Neural cell (in vitro differentiated cells): ENCODE measurements at regions not wholly inside any gene's neighbourhood (a gene's known extent, or its start where the extent isn't known, plus 50 kb on each side); places are given as distances from the start of the nearest gene placed in this dataset.

Experiments used
- H2AFZ ChIP-seq: fragments of 200-600, 300-800 bp; sonication (generic), shearing (Covaris generic); 2 replicates; pipeline ENCODE4 v1.6.0; 2014; ENCODE audit warnings: low read depth, mild to moderate bottlenecking, antibody characterized with exemption, low read length, moderate library complexity
- H3F3A ChIP-seq: fragments of 200-600 bp; shearing (Covaris generic); 2 replicates; pipeline ENCODE4 v1.6.1; 2016; ENCODE audit warnings: mild to moderate bottlenecking, moderate library complexity, mixed read lengths, antibody characterized with exemption, low read length; ENCODE audit not compliant: insufficient read depth, poor library complexity, severe bottlenecking
- H3K27ac ChIP-seq: fragments of 200-600, 300-800 bp; sonication (generic), shearing (Covaris generic); 2 replicates; pipeline ENCODE4 v1.5.1; 2014; ENCODE audit warnings: mild to moderate bottlenecking, low read length, moderate library complexity
- H3K27me3 ChIP-seq: fragments of 300-800, 200-600 bp; sonication (generic), shearing (Covaris generic); 2 replicates; pipeline ENCODE4 v1.6.0; 2014; ENCODE audit warnings: mild to moderate bottlenecking, low read depth, low read length, moderate library complexity; ENCODE audit not compliant: insufficient read depth
- H3K36me3 ChIP-seq: fragments of 300-800, 200-600 bp; sonication (generic), shearing (Covaris generic); 2 replicates; pipeline ENCODE4 v1.5.1; 2014; ENCODE audit warnings: mild to moderate bottlenecking, antibody characterized with exemption, low read length, moderate library complexity; ENCODE audit not compliant: insufficient read depth
- H3K4me2 ChIP-seq: fragments of 300-800, 200-600 bp; sonication (generic), shearing (Covaris generic); 2 replicates; pipeline ENCODE4 v1.6.0; 2014; ENCODE audit warnings: mild to moderate bottlenecking, low read length
- H3K4me3 ChIP-seq: fragments of 300-800, 200-600 bp; sonication (generic), shearing (Covaris generic); 2 replicates; pipeline ENCODE4 v1.5.1; 2014; ENCODE audit warnings: mild to moderate bottlenecking, low read length, moderate library complexity
- H3K79me2 ChIP-seq: fragments of 200-600 bp; shearing (Covaris generic); replicated peaks from 2 replicates; pipeline ENCODE4 v1.6.0; 2014; ENCODE audit warnings: mild to moderate bottlenecking, low read length, moderate library complexity; ENCODE audit not compliant: insufficient read depth
- H3K9ac ChIP-seq: fragments of 300-800, 200-600 bp; sonication (generic), shearing (Covaris generic); 2 replicates; pipeline ENCODE4 v1.6.1; 2016; ENCODE audit warnings: mild to moderate bottlenecking, low read length, mixed read lengths
- H3K9me2 ChIP-seq: fragments of 200-600 bp; shearing (Covaris generic); 2 replicates; pipeline ENCODE4 v1.6.1; 2016; ENCODE audit warnings: mild to moderate bottlenecking, low read length, mixed read lengths; ENCODE audit not compliant: insufficient read depth
- H3K9me3 ChIP-seq: fragments of 200-600, 300-800 bp; sonication (generic), shearing (Covaris generic); 2 replicates; pipeline ENCODE4 v1.6.1; 2016; ENCODE audit warnings: mild to moderate bottlenecking, mixed run types, low read length, moderate library complexity, mixed read lengths
- H4K20me1 ChIP-seq: fragments of 200-600 bp; shearing (Covaris generic); 2 replicates; pipeline ENCODE4 v1.6.1; 2016; ENCODE audit warnings: mild to moderate bottlenecking, mixed run types; ENCODE audit not compliant: insufficient read depth
- CTCF ChIP-seq: fragments of 450-650 bp; IDR thresholded peaks from 2 replicates; pipeline ENCODE4 v1.5.1; 2014; ENCODE audit warnings: antibody characterized with exemption, mild to moderate bottlenecking, moderate library complexity; ENCODE audit not compliant: poor library complexity, severe bottlenecking
- EP300 ChIP-seq: fragments of 450-650 bp; conservative IDR thresholded peaks from 2 replicates; pipeline ENCODE4 v1.6.1; 2014; ENCODE audit warnings: antibody characterized with exemption, mild to moderate bottlenecking, moderate library complexity; ENCODE audit not compliant: poor library complexity, severe bottlenecking
- EZH2 ChIP-seq: fragments of 200-600, 300-800 bp; shearing (Covaris generic), sonication (generic); IDR thresholded peaks from 2 replicates; pipeline ENCODE4 v1.6.1; 2014; ENCODE audit warnings: antibody characterized with exemption, low read length, borderline replicate concordance, mild to moderate bottlenecking; ENCODE audit not compliant: insufficient read depth, poor library complexity, severe bottlenecking
- MXI1 ChIP-seq: fragments of 450-650 bp; conservative IDR thresholded peaks from 2 replicates; pipeline ENCODE4 v1.6.1; 2014; ENCODE audit warnings: antibody characterized with exemption, mild to moderate bottlenecking; ENCODE audit not compliant: poor library complexity, severe bottlenecking
- POLR2AphosphoS5 ChIP-seq: IDR thresholded peaks from 2 replicates; pipeline ENCODE4 v1.6.1; 2012
- RAD21 ChIP-seq: fragments of 450-650 bp; conservative IDR thresholded peaks from 2 replicates; pipeline ENCODE4 v1.6.1; 2014; ENCODE audit warnings: antibody characterized with exemption, mild to moderate bottlenecking, moderate library complexity
- SMC3 ChIP-seq: fragments of 450-650 bp; conservative IDR thresholded peaks from 2 replicates; pipeline ENCODE4 v1.6.1; 2014; ENCODE audit warnings: antibody characterized with exemption, mild to moderate bottlenecking, moderate library complexity; ENCODE audit not compliant: poor library complexity
- TAF1 ChIP-seq: IDR thresholded peaks from 2 replicates; pipeline ENCODE4 v1.6.1; 2012; ENCODE audit warnings: low read depth
- TF ChIP-seq, protein P1 (sequence below): IDR thresholded peaks from 2 replicates; pipeline ENCODE4 v1.6.1; 2012; ENCODE audit warnings: borderline replicate concordance

- Histone ChIP-seq H3K4me3 (no peak overlapping the region), H3K9me2 (no peaks in the 10 kb centered on the region), H3K27me3 (no peaks in the 10 kb centered on the region), H3F3A (no peaks in the 10 kb centered on the region), H3K36me3 (no peaks in the 10 kb centered on the region), H3K9me3 (no peaks in the 10 kb centered on the region), H3K27ac (no peak overlapping the region), H2AFZ (no peak overlapping the region), H3K79me2 (no peaks in the 10 kb centered on the region), H4K20me1 (no peaks in the 10 kb centered on the region), H3K4me2 (no peak overlapping the region), H3K9ac (no peak overlapping the region)
- TF ChIP-seq EZH2 (no peak), TAF1 (no peak), MXI1 (no peak), RAD21 (no peak), POLR2AphosphoS5 (no peak), SMC3 (no peak), CTCF (no peak), EP300 (no peak)
- TF ChIP-seq, protein P1, sequence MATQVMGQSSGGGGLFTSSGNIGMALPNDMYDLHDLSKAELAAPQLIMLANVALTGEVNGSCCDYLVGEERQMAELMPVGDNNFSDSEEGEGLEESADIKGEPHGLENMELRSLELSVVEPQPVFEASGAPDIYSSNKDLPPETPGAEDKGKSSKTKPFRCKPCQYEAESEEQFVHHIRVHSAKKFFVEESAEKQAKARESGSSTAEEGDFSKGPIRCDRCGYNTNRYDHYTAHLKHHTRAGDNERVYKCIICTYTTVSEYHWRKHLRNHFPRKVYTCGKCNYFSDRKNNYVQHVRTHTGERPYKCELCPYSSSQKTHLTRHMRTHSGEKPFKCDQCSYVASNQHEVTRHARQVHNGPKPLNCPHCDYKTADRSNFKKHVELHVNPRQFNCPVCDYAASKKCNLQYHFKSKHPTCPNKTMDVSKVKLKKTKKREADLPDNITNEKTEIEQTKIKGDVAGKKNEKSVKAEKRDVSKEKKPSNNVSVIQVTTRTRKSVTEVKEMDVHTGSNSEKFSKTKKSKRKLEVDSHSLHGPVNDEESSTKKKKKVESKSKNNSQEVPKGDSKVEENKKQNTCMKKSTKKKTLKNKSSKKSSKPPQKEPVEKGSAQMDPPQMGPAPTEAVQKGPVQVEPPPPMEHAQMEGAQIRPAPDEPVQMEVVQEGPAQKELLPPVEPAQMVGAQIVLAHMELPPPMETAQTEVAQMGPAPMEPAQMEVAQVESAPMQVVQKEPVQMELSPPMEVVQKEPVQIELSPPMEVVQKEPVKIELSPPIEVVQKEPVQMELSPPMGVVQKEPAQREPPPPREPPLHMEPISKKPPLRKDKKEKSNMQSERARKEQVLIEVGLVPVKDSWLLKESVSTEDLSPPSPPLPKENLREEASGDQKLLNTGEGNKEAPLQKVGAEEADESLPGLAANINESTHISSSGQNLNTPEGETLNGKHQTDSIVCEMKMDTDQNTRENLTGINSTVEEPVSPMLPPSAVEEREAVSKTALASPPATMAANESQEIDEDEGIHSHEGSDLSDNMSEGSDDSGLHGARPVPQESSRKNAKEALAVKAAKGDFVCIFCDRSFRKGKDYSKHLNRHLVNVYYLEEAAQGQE: no peak
Measured at GRCh38 chr2:14245901-14246300, 386.6 kb upstream of the LRATD1 start.

- H3F3A ChIP-seq: no peaks in the 10 kb centered on the region
- no peaks in the 10 kb centered on the region for H3K27me3 ChIP-seq
- H3K9me2 ChIP-seq: no peaks in the 10 kb centered on the region
- H4K20me1 ChIP-seq: no peaks in the 10 kb centered on the region
- H3K4me2 ChIP-seq: no peak overlapping the region
- TF ChIP-seq POLR2AphosphoS5: no peak
- no peak for TF ChIP-seq SMC3
- TF ChIP-seq RAD21: no peak
- TF ChIP-seq EP300: no peak
- no peak for TF ChIP-seq EZH2
- no peak for TF ChIP-seq CTCF
- TF ChIP-seq MXI1: no peak
- no peak for TF ChIP-seq TAF1
- TF ChIP-seq, protein P1: no peak
- no peak overlapping the region for H2AFZ ChIP-seq
- no peak overlapping the region for H3K9ac ChIP-seq
- H3K79me2 ChIP-seq: no peaks in the 10 kb centered on the region
- no peaks in the 10 kb centered on the region for H3K9me3 ChIP-seq
- no peak overlapping the region for H3K27ac ChIP-seq
- H3K4me3 ChIP-seq: no peak overlapping the region
- no peaks in the 10 kb centered on the region for H3K36me3 ChIP-seq
Measured at GRCh38 chr2:14255135-14255820, 377.2 kb upstream of the LRATD1 start.
